Large intestine (tissue), 3 donors: ENCODE measurements at regions not wholly inside any gene's neighbourhood (a gene's known extent, or its start where the extent isn't known, plus 50 kb on each side); places are given as distances from the start of the nearest gene placed in this dataset.

ENCODE experiments used
- DNase-seq, 2 donors: peaks; one replicate each; pipeline versions ENCODE4 v3.0.0 to v3.0.0-alpha.2; 2013
- H3K27ac ChIP-seq: one replicate; pipeline ENCODE4 v1.5.1; 2013; ENCODE audit warnings: low read length
- H3K27me3 ChIP-seq: 2 replicates; pipeline ENCODE4 v1.6.1; 2013; ENCODE audit warnings: low read length; ENCODE audit not compliant: control insufficient read depth, insufficient read depth
- H3K36me3 ChIP-seq: 2 replicates; pipeline ENCODE4 v1.6.1; 2013; ENCODE audit warnings: low read length; ENCODE audit not compliant: control insufficient read depth, insufficient read depth
- H3K4me1 ChIP-seq: one replicate; pipeline ENCODE4 v1.6.1; 2013; ENCODE audit warnings: low read length; ENCODE audit not compliant: control insufficient read depth, insufficient read depth
- H3K4me3 ChIP-seq: one replicate; pipeline ENCODE4 v1.5.1; 2013; ENCODE audit warnings: low read length
- H3K9me3 ChIP-seq: one replicate; pipeline ENCODE4 v1.6.1; 2013; ENCODE audit warnings: mild to moderate bottlenecking, low read depth, low read length, moderate library complexity; ENCODE audit not compliant: control insufficient read depth
- WGBS: methylation state at CpG from one replicate; pipeline ENCODE4 v1.1.5; 2013; ENCODE audit warnings: low lambda C conversion rate; ENCODE audit not compliant: insufficient coverage; 5-methylcytosine and 5-hydroxymethylcytosine counted together

GRCh38 chr5:2696156-2696807, 55.2 kb downstream of the IRX2 start:
- DNase-seq = no peak
- no peak overlapping the region for H3K4me3 ChIP-seq
- WGBS = no CpG with 5 or more reads among the region's 16 CpGs
- H3K36me3 ChIP-seq = no peaks in the 10 kb centered on the region
- H3K27ac ChIP-seq = no peak overlapping the region
- H3K4me1 ChIP-seq = no peaks in the 10 kb centered on the region
- H3K9me3 ChIP-seq = peaks cover 10% of the 10 kb centered on the region
- no peaks in the 10 kb centered on the region for H3K27me3 ChIP-seq

GRCh38 chr5:2695200-2695891, 56.1 kb downstream of the IRX2 start:
- peaks cover 10% of the 10 kb centered on the region for H3K9me3 ChIP-seq
- no peak overlapping the region for H3K4me3 ChIP-seq
- WGBS = no CpG with 5 or more reads among the region's 8 CpGs
- no peaks in the 10 kb centered on the region for H3K36me3 ChIP-seq
- H3K4me1 ChIP-seq = no peaks in the 10 kb centered on the region
- DNase-seq = no peak
- no peaks in the 10 kb centered on the region for H3K27me3 ChIP-seq
- H3K27ac ChIP-seq = no peak overlapping the region

- no peaks in the 10 kb centered on the region for H3K27me3 ChIP-seq
- no peaks in the 10 kb centered on the region for H3K36me3 ChIP-seq
- WGBS = 40% methylated on average over 1 of the region's 1 CpG
- no peaks in the 10 kb centered on the region for H3K4me1 ChIP-seq
- peaks cover 4% of the 10 kb centered on the region for H3K9me3 ChIP-seq
- no peak overlapping the region for H3K4me3 ChIP-seq
- no peak for DNase-seq
- H3K27ac ChIP-seq = no peak overlapping the region
Observed at GRCh38 chr5:2691530-2691929, 59.9 kb downstream of the IRX2 start.

GRCh38 chr5:2690293-2690692, 61.2 kb downstream of the IRX2 start:
- H3K27me3 ChIP-seq = no peaks in the 10 kb centered on the region
- no peak for DNase-seq
- no peaks in the 10 kb centered on the region for H3K4me1 ChIP-seq
- H3K4me3 ChIP-seq = no peak overlapping the region
- WGBS = 94% methylated on average over 3 of the region's 6 CpGs
- H3K27ac ChIP-seq = no peak overlapping the region
- H3K36me3 ChIP-seq = no peaks in the 10 kb centered on the region
- H3K9me3 ChIP-seq = peaks cover 4% of the 10 kb centered on the region

GRCh38 chr5:2688586-2688985, 62.9 kb downstream of the IRX2 start:
- Histone ChIP-seq H3K9me3 (no peaks in the 10 kb centered on the region), H3K4me3 (no peak overlapping the region), H3K27ac (no peak overlapping the region), H3K27me3 (no peaks in the 10 kb centered on the region), H3K36me3 (no peaks in the 10 kb centered on the region), H3K4me1 (no peaks in the 10 kb centered on the region)
- WGBS = no CpG with 5 or more reads among the region's 5 CpGs
- DNase-seq = no peak

- no CpG with 5 or more reads among the region's 7 CpGs for WGBS
- H3K9me3 ChIP-seq = no peaks in the 10 kb centered on the region
- no peaks in the 10 kb centered on the region for H3K36me3 ChIP-seq
- H3K27ac ChIP-seq = no peak overlapping the region
- no peaks in the 10 kb centered on the region for H3K4me1 ChIP-seq
- no peaks in the 10 kb centered on the region for H3K27me3 ChIP-seq
- H3K4me3 ChIP-seq = no peak overlapping the region
- DNase-seq = no peak
Observed at GRCh38 chr5:2687746-2688145, 63.7 kb downstream of the IRX2 start.

- Histone ChIP-seq H3K36me3 (no peaks in the 10 kb centered on the region), H3K27me3 (no peaks in the 10 kb centered on the region), H3K4me1 (no peaks in the 10 kb centered on the region), H3K4me3 (no peak overlapping the region), H3K27ac (no peak overlapping the region), H3K9me3 (no peaks in the 10 kb centered on the region)
- 40% methylated on average over 1 of the region's 28 CpGs for WGBS
- no peak for DNase-seq
Observed at GRCh38 chr5:2686321-2687124, 65.0 kb downstream of the IRX2 start.

- no peak overlapping the region for H3K27ac ChIP-seq
Observed at GRCh38 chr5:2685651-2686272, 65.7 kb downstream of the IRX2 start.

GRCh38 chr5:2684606-2685005, 66.9 kb downstream of the IRX2 start:
- WGBS = no CpG with 5 or more reads among the region's 11 CpGs

More at GRCh38 chr5:2685651-2686272, 65.7 kb downstream of the IRX2 start:
- Histone ChIP-seq H3K4me3 (no peak overlapping the region), H3K9me3 (no peaks in the 10 kb centered on the region), H3K4me1 (no peaks in the 10 kb centered on the region), H3K27me3 (no peaks in the 10 kb centered on the region), H3K36me3 (no peaks in the 10 kb centered on the region)
- 60% methylated on average over 1 of the region's 4 CpGs for WGBS
- DNase-seq = no peak

GRCh38 chr5:2683720-2684119, 67.8 kb downstream of the IRX2 start:
- no peaks in the 10 kb centered on the region for H3K36me3 ChIP-seq
- H3K27ac ChIP-seq = no peak overlapping the region
- H3K27me3 ChIP-seq = no peaks in the 10 kb centered on the region
- no peak for DNase-seq
- no peaks in the 10 kb centered on the region for H3K4me1 ChIP-seq
- WGBS = 100% methylated on average over 1 of the region's 14 CpGs
- H3K9me3 ChIP-seq = no peaks in the 10 kb centered on the region
- no peak overlapping the region for H3K4me3 ChIP-seq

More at GRCh38 chr5:2684606-2685005, 66.9 kb downstream of the IRX2 start:
- H3K36me3 ChIP-seq = no peaks in the 10 kb centered on the region
- H3K27me3 ChIP-seq = no peaks in the 10 kb centered on the region
- H3K4me1 ChIP-seq = no peaks in the 10 kb centered on the region
- no peaks in the 10 kb centered on the region for H3K9me3 ChIP-seq
- no peak overlapping the region for H3K27ac ChIP-seq
- no peak overlapping the region for H3K4me3 ChIP-seq
- DNase-seq = no peak
